Duodenal mucosa (tissue), 2 donors: ENCODE measurements at regions not wholly inside any gene's neighbourhood (a gene's known extent, or its start where the extent isn't known, plus 50 kb on each side); places are given as distances from the start of the nearest gene placed in this dataset.

Experiments used
- H3K27ac ChIP-seq: one replicate; pipeline ENCODE4 v1.7.0; 2013; ENCODE audit warnings: low read depth, low read length
- H3K27me3 ChIP-seq, 2 donors: one replicate each; pipeline ENCODE4 v1.7.0; 2013; ENCODE audit warnings: low read length in 2 of 2, control low read depth in 1 of 2; ENCODE audit not compliant: insufficient read depth in 2 of 2, control insufficient read depth in 1 of 2
- H3K36me3 ChIP-seq, 2 donors: one replicate each; pipeline ENCODE4 v1.7.0; 2013; ENCODE audit warnings: low read length in 2 of 2, control low read depth in 1 of 2; ENCODE audit not compliant: insufficient read depth in 2 of 2, control insufficient read depth in 1 of 2
- H3K4me1 ChIP-seq, 2 donors: one replicate each; pipeline ENCODE4 v1.7.0; 2013; ENCODE audit warnings: low read length in 2 of 2, control low read depth in 1 of 2; ENCODE audit not compliant: insufficient read depth in 2 of 2, control insufficient read depth in 1 of 2
- H3K4me3 ChIP-seq, 2 donors: one replicate each; pipeline ENCODE4 v1.7.0; 2013; ENCODE audit warnings: low read length in 2 of 2, low read depth in 1 of 2
- H3K9ac ChIP-seq, 2 donors: one replicate each; pipeline ENCODE4 v1.7.0; 2013; ENCODE audit warnings: low read length in 2 of 2, low read depth in 1 of 2
- H3K9me3 ChIP-seq, 2 donors: one replicate each; pipeline ENCODE4 v1.7.0; 2013; ENCODE audit warnings: low read length in 2 of 2, control low read depth in 1 of 2; ENCODE audit not compliant: control insufficient read depth in 1 of 2

DNA sequence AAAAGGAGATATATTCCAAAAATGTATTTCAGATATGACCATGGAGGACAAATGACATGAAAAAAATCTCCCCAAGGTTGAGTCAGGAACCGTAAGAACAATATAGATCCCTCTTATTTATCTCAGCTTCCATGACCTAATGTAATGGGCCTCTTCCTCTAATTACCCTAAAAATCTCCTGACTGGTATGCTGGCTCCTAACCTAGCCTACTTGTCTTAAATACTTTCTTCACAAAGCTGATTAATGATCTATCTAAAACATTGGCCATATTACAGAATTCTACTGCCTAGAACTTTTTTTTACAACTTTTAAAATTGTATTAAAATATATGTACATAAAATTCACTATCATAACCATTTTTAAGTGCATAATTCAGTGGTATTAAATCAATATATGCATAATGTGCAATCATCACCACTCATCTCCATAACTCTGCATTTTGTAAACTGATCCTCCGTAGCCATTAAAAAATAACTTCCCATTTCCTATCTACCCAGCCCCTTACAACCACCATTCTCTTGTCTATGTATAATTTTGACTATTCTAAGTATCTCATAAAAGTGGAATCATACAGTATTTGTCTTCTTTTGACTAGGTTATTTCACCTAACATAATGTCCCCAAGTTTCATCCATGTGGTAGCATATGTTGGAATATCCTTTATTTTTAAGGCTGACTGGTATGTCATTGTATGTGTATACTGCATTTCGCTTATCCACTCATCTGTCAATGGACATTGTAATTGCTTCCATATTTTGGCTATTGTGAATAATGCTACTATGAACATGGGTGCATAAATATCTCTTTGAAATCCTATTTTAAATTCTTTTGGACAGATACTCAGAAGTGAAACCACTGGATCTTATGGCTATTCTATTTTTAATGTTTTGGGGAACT, 464.6 kb downstream of the ADAMTS20 start:
- Histone ChIP-seq H3K9me3 (peaks cover 2 to 4% of the 10 kb centered on the region in 2 donors), H3K4me1 (no peaks in the 10 kb centered on the region), H3K36me3 (no peaks in the 10 kb centered on the region), H3K9ac (no peak overlapping the region), H3K27me3 (no peaks in the 10 kb centered on the region), H3K4me3 (no peak overlapping the region), H3K27ac (no peak overlapping the region)

DNA sequence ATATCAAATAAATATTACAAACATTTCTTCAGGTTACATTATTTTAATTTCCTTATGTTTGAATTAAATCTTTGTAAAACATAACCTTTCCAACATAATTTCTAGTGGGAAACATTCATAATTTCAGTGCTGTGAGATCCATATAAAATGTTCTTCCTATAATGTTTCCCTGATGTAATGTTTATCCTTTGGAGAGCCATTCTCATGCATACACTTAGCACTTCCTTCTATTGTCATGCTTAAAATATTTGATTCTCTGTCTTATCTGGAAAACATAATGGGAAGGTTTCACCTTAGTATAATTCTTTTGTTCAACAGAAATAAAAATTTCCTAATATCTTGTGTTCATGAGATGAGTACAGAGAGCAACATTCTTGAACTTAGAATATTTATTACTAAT, 472.5 kb downstream of the ADAMTS20 start:
- Histone ChIP-seq H3K9ac (no peak overlapping the region), H3K27ac (no peak overlapping the region), H3K36me3 (no peaks in the 10 kb centered on the region), H3K4me3 (no peak overlapping the region), H3K9me3 (peaks cover 0 to 4% of the 10 kb centered on the region in 2 donors), H3K4me1 (no peaks in the 10 kb centered on the region), H3K27me3 (no peaks in the 10 kb centered on the region)

DNA sequence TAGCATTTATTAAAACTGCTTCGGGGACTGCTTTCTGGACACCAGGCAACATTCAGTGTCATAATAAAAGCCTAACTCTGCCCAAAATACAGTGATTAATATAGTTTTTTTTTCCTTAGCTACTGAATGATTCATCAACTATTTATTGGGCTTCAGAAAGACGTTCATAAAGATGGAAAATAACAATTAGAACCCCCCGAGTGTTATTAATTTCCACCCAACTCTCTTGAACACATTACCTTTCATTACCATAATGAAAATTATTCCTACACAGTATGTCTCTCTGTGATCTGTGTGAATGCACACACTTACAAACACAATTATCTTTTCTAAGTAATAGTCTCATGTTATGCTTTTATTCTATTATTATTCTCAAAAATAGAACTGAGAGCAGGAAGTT, 473.0 kb downstream of the ADAMTS20 start:
- Histone ChIP-seq H3K4me3 (no peak overlapping the region), H3K27me3 (no peaks in the 10 kb centered on the region), H3K27ac (no peak overlapping the region)

DNA sequence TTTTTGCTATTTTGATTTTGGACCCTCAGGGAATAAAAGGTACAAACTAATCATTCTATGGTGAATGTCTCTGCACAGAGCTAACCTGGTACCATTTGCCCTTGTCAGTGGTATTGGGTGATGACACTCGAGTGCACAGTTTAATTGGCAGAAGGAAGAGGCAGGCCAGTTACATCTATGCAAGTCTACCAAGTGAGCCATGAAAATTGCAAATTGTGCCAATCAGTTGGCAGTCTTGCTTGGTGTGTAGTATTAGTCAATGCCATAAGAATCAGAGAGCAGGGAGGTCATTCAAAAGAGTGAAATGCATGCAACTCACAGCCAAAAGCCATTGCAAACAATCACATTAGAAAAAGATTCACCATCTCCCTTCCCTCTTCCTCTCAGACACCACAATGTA, 479.6 kb downstream of the ADAMTS20 start:
- Histone ChIP-seq H3K4me3 (no peak overlapping the region), H3K9ac (no peak overlapping the region), H3K36me3 (no peaks in the 10 kb centered on the region), H3K4me1 (no peaks in the 10 kb centered on the region), H3K9me3 (no peaks in the 10 kb centered on the region), H3K27me3 (no peaks in the 10 kb centered on the region), H3K27ac (no peak overlapping the region)

More for the DNA sequence above, 473.0 kb downstream of the ADAMTS20 start:
- no peak overlapping the region for H3K9ac ChIP-seq
- H3K4me1 ChIP-seq: no peaks in the 10 kb centered on the region
- peaks cover 0 to 3% of the 10 kb centered on the region in 2 donors for H3K9me3 ChIP-seq
- H3K36me3 ChIP-seq: no peaks in the 10 kb centered on the region

DNA sequence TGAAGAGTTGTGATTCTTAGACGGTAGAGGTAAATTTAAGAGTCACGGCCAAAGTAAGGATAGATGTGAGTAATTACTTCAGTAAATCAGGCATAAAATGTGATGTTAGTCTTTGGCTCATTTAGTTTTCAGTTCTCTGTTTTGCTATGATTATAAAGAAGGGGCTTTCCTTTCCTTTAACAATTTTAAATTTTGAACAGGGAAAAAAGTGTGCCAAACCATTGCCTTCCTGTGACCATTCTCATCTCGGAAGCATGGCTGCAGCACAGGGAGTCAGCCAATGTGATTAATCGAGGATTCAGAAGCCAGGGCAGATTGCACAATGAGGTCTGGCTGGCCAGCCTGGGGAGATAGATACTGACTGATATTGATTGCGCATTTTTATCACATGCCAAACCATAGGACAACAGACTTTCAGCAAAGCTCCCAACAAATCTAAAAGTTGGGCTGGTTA, 480.2 kb upstream of the PRICKLE1 start:
- Histone ChIP-seq H3K27me3 (no peaks in the 10 kb centered on the region), H3K4me1 (no peaks in the 10 kb centered on the region), H3K27ac (no peak overlapping the region), H3K9ac (no peak overlapping the region), H3K4me3 (no peak overlapping the region), H3K36me3 (no peaks in the 10 kb centered on the region), H3K9me3 (no peaks in the 10 kb centered on the region)

DNA sequence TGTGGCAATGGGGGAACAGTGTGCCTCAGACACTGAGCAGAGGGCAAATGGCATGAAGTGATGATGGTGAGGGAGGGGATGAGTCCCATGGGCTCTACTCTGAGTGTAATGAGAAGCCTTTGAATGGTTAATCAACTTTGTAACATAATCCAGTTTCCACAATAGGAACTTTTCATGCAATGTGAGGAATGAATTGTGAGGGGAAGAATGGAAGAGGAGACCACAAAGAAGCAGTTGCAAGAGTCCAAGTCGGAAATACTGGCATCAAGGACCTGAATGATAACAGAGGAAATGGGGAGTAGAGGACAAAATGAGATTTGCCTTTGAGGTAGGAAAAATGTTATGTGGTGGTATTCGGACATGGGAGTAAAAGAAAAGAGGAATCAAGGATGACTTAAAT, 476.9 kb upstream of the PRICKLE1 start:
- Histone ChIP-seq H3K36me3 (no peaks in the 10 kb centered on the region), H3K4me1 (no peaks in the 10 kb centered on the region), H3K27ac (no peak overlapping the region), H3K4me3 (no peak overlapping the region), H3K9ac (no peak overlapping the region), H3K9me3 (no peaks in the 10 kb centered on the region), H3K27me3 (no peaks in the 10 kb centered on the region)

DNA sequence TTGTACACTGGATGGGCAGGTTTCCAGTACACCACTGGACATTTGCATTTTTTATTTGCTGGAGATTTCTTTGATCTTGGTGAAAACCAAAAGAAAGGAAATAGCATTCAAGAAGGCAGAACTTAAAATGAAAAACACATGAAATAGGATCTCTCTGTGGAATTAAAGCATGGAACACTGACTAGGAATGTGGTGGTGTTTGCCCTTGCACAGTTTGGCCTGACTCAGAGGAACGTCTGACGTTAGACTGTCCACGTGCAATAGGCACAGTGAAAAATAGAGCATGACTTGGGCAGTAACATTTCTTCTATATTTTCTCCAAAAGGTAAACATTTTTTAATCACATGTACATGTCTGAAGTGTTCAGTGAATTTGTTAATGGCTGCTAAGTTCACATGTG, 474.1 kb upstream of the PRICKLE1 start:
- Histone ChIP-seq H3K4me1 (no peaks in the 10 kb centered on the region), H3K9me3 (no peaks in the 10 kb centered on the region), H3K36me3 (no peaks in the 10 kb centered on the region), H3K27me3 (no peaks in the 10 kb centered on the region), H3K4me3 (no peak overlapping the region), H3K27ac (no peak overlapping the region), H3K9ac (no peak overlapping the region)

DNA sequence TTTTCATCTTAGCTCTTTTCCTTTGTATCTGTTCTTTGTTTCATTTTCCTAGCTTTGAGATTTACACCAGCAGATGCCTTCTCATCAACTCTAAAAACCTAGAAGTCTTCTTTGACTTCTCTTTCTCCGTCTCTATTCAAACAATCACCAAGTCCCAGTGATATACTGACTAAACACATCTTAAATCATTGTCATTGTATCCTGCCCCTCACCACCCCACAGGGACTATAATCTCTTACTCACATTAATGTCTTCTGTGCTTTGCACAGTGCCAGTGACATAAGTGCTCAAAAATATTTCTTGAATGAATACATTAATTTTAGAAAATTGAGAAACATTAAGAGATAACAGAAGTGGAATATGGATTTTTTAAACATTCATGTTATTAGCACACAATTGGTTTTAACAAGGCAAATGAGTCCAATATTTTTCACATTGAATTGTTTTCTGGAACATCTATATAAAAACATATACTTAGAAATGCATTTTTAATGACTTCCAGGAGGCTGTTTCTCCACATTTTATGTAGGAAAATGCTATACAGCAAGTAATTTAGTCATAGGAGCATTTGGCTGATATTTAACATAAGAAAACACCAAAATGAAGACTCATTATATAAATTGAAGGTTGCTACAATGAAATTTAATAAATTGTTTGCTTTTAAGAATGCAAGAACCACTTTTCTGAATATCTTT, 472.8 kb upstream of the PRICKLE1 start:
- no peak overlapping the region for H3K27ac ChIP-seq

DNA sequence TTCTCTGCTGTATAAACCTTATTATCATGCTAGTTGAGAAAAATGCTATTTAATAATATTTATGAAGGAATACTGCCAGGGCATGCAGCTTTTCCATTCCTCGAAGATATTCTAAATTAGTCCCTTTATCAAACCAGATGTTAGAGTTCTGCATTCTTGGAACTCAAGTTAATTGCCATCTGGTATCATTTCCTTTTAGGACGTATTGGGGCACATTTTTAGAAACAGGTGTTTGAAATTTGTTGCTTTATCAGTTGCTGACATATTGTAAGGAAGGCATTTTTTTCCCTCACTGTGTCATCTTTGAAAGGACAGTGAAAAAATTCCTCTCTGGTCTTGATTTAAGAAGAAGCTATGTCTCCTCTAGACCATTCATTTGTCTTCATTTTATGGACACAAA, 471.2 kb upstream of the PRICKLE1 start:
- Histone ChIP-seq H3K27ac (no peak overlapping the region), H3K36me3 (no peaks in the 10 kb centered on the region), H3K27me3 (no peaks in the 10 kb centered on the region), H3K4me3 (no peak overlapping the region), H3K9me3 (no peaks in the 10 kb centered on the region), H3K4me1 (no peaks in the 10 kb centered on the region), H3K9ac (no peak overlapping the region)

More for the DNA sequence above, 472.8 kb upstream of the PRICKLE1 start:
- H3K4me3 ChIP-seq: no peak overlapping the region
- no peaks in the 10 kb centered on the region for H3K9me3 ChIP-seq
- H3K36me3 ChIP-seq: no peaks in the 10 kb centered on the region
- no peaks in the 10 kb centered on the region for H3K4me1 ChIP-seq
- no peak overlapping the region for H3K9ac ChIP-seq
- H3K27me3 ChIP-seq: no peaks in the 10 kb centered on the region

DNA sequence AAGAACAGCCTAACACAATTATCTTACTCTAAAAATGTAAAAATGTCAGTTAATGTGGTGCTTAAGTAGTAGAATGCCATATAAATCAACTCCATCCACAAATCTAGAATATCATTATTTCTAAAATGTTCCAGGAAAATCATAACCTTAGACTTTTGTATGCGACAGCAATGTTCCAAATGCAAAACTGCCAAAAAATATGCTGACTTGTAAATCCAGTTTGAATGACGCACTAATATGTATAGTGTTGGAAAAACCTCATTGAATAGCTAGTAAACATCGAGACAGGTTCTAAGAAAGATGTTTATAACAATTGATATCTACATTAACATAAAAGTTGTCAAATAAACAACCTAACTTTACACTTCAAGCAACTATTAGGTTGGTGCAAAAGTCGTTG, 469.1 kb upstream of the PRICKLE1 start:
- Histone ChIP-seq H3K4me1 (no peaks in the 10 kb centered on the region), H3K9ac (no peak overlapping the region), H3K4me3 (no peak overlapping the region), H3K27me3 (no peaks in the 10 kb centered on the region), H3K27ac (no peak overlapping the region), H3K36me3 (no peaks in the 10 kb centered on the region), H3K9me3 (no peaks in the 10 kb centered on the region)
